Fibroblast of lung (primary cell): ENCODE measurements at regions not wholly inside any gene's neighbourhood (a gene's known extent, or its start where the extent isn't known, plus 50 kb on each side); places are given as distances from the start of the nearest gene placed in this dataset.

Experiments
- DNase-seq, 2 donors: peaks; one replicate each; pipeline versions ENCODE4 v3.0.0 to v3.0.0-alpha.2; 2010; ENCODE audit warnings: low read depth in 2 of 2
- H2AFZ ChIP-seq: 2 replicates; pipeline ENCODE4 v1.5.1; 2012; ENCODE audit warnings: low read length, control low read depth, inconsistent platforms
- H3K27ac ChIP-seq: 2 replicates; pipeline ENCODE4 v1.5.1; 2011; ENCODE audit warnings: low read length, control low read depth; ENCODE audit not compliant: insufficient read depth
- H3K27me3 ChIP-seq: 2 replicates; pipeline ENCODE4 v1.5.1; 2011; ENCODE audit warnings: mild to moderate bottlenecking, low read length; ENCODE audit not compliant: control insufficient read depth, insufficient read depth
- H3K36me3 ChIP-seq: 2 replicates; pipeline ENCODE4 v1.5.1; 2011; ENCODE audit warnings: low read length; ENCODE audit not compliant: control insufficient read depth, insufficient read depth
- H3K4me1 ChIP-seq: 2 replicates; pipeline ENCODE4 v1.5.1; 2011; ENCODE audit warnings: low read length; ENCODE audit not compliant: control insufficient read depth, insufficient read depth; ENCODE audit errors: extremely low read depth
- H3K4me2 ChIP-seq: 2 replicates; pipeline ENCODE4 v1.5.1; 2011; ENCODE audit warnings: low read length, control low read depth; ENCODE audit not compliant: insufficient read depth; ENCODE audit errors: extremely low read depth
- H3K4me3 ChIP-seq, 4 experiments: fragments of 200-600 bp in 1 of 4; sonication (generic) in 1 of 4; replicated peaks in 1 of 4; 2 replicates each; pipeline ENCODE4 v1.5.1; 2011 to 2016; ENCODE audit warnings: low read length in 4 of 4, low read depth in 3 of 4, mild to moderate bottlenecking in 3 of 4, control low read depth in 2 of 4, inconsistent platforms in 1 of 4, mixed read lengths in 1 of 4; ENCODE audit not compliant: insufficient read depth in 1 of 4; ENCODE audit errors: control extremely low read depth in 1 of 4
- H3K79me2 ChIP-seq: 2 replicates; pipeline ENCODE4 v1.5.1; 2012; ENCODE audit warnings: mild to moderate bottlenecking, low read length, inconsistent platforms; ENCODE audit not compliant: control insufficient read depth, insufficient read depth
- H3K9ac ChIP-seq: 2 replicates; pipeline ENCODE4 v1.5.1; 2011; ENCODE audit warnings: mild to moderate bottlenecking, low read length, control low read depth; ENCODE audit not compliant: insufficient read depth
- H3K9me3 ChIP-seq: 2 replicates; pipeline ENCODE4 v1.5.1; 2012; ENCODE audit warnings: low read depth, low read length; ENCODE audit not compliant: control insufficient read depth, insufficient read depth
- H4K20me1 ChIP-seq: 2 replicates; pipeline ENCODE4 v1.5.1; 2011; ENCODE audit warnings: low read length; ENCODE audit not compliant: control insufficient read depth, insufficient read depth; ENCODE audit errors: extremely low read depth
- EZH2 ChIP-seq: IDR thresholded peaks from 2 replicates; pipeline ENCODE4 v1.5.1; 2012; ENCODE audit warnings: low read length, control low read depth, mild to moderate bottlenecking; ENCODE audit errors: missing control alignments
- TF ChIP-seq, protein P1 (sequence below), 2 donors: IDR thresholded peaks in 1 of 2; conservative IDR thresholded peaks in 1 of 2; 1 replicate in 1 of 2; 2 replicates in 1 of 2; pipeline ENCODE4 v1.5.1; 2011 to 2012; ENCODE audit warnings: low read length in 2 of 2, control low read depth in 1 of 2, inconsistent platforms in 1 of 2, low read depth in 1 of 2, mild to moderate bottlenecking in 1 of 2

DNA sequence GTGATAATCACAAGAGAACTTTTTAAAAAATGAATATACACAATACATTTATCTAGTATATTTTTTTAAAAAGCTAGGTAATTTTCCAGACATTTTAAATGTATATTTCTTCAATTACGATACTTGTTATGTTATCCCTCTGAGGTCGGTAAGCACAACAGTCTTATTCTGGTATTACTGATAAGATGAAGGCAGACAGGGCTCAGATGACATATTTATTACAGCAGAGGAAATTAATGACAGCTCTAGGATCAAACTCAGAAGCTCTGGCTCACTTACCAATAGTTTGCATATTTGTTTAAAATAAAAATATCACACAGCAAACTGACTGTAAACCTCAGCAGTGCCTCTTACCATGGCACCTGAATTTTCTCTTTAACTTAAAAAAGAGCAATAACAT, 1347.0 kb upstream of the ADGRL2 start:
- Histone ChIP-seq H3K9me3 (no peaks in the 10 kb centered on the region), H4K20me1 (no peaks in the 10 kb centered on the region), H2AFZ (no peak overlapping the region), H3K79me2 (no peaks in the 10 kb centered on the region), H3K27ac (no peak overlapping the region), H3K4me3 (no peak overlapping the region), H3K4me2 (no peak overlapping the region), H3K36me3 (no peaks in the 10 kb centered on the region), H3K4me1 (no peaks in the 10 kb centered on the region), H3K27me3 (no peaks in the 10 kb centered on the region), H3K9ac (no peak overlapping the region)
- TF ChIP-seq, protein P1, sequence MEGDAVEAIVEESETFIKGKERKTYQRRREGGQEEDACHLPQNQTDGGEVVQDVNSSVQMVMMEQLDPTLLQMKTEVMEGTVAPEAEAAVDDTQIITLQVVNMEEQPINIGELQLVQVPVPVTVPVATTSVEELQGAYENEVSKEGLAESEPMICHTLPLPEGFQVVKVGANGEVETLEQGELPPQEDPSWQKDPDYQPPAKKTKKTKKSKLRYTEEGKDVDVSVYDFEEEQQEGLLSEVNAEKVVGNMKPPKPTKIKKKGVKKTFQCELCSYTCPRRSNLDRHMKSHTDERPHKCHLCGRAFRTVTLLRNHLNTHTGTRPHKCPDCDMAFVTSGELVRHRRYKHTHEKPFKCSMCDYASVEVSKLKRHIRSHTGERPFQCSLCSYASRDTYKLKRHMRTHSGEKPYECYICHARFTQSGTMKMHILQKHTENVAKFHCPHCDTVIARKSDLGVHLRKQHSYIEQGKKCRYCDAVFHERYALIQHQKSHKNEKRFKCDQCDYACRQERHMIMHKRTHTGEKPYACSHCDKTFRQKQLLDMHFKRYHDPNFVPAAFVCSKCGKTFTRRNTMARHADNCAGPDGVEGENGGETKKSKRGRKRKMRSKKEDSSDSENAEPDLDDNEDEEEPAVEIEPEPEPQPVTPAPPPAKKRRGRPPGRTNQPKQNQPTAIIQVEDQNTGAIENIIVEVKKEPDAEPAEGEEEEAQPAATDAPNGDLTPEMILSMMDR (conservative IDR thresholded peaks at IDR 0.05 in 1 of 2, IDR thresholded peaks at IDR 0.05 in 1 of 2; ENCODE audit: low read depth in 1 of 2, low read length in 2 of 2) = no peak
- TF ChIP-seq EZH2 = no peak
- DNase-seq = no peak

- DNase-seq = peak in 1 of 2 donors; percentile 6
- no peaks in the 10 kb centered on the region for H3K9me3 ChIP-seq
- H3K27ac ChIP-seq = no peak overlapping the region
- H3K4me3 ChIP-seq = no peak overlapping the region
- no peak overlapping the region for H2AFZ ChIP-seq
- H3K4me1 ChIP-seq = no peaks in the 10 kb centered on the region
- no peaks in the 10 kb centered on the region for H3K79me2 ChIP-seq
- H3K27me3 ChIP-seq = no peaks in the 10 kb centered on the region
- H4K20me1 ChIP-seq = no peaks in the 10 kb centered on the region
- H3K9ac ChIP-seq = no peak overlapping the region
- H3K4me2 ChIP-seq = no peak overlapping the region
- no peak for TF ChIP-seq EZH2
- TF ChIP-seq, protein P1 (conservative IDR thresholded peaks at IDR 0.05 in 1 of 2, IDR thresholded peaks at IDR 0.05 in 1 of 2; ENCODE audit: low read depth in 1 of 2, low read length in 2 of 2) = no peak
- no peaks in the 10 kb centered on the region for H3K36me3 ChIP-seq
Measured at GRCh38 chr1:80450711-80451110, 1350.0 kb upstream of the ADGRL2 start.

DNA sequence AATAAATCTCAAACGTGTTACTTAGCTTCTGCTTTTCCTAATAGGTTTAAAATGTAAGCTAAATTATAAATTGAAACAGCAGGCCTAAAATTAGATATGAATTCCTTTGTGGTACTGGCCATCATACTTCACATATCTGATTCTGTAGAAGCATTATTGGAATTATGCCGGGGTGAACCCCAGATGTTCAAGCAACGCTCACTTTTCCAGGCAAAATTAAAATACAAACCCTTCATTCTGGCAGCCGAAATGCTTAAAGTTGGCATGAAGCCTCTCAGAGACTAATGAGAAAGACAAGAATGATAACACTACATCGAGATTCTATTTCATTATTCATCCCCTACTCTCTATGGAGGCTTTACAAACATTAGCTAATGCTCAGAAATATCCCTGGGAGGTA, 1352.7 kb upstream of the ADGRL2 start:
- H3K9me3 ChIP-seq = no peaks in the 10 kb centered on the region
- no peak overlapping the region for H3K9ac ChIP-seq
- no peaks in the 10 kb centered on the region for H3K27me3 ChIP-seq
- no peak overlapping the region for H3K4me3 ChIP-seq
- no peaks in the 10 kb centered on the region for H3K79me2 ChIP-seq
- H2AFZ ChIP-seq = no peak overlapping the region
- H3K27ac ChIP-seq = no peak overlapping the region
- H4K20me1 ChIP-seq = no peaks in the 10 kb centered on the region
- no peak for TF ChIP-seq EZH2
- TF ChIP-seq, protein P1 (conservative IDR thresholded peaks at IDR 0.05 in 1 of 2, IDR thresholded peaks at IDR 0.05 in 1 of 2; ENCODE audit: low read depth in 1 of 2, low read length in 2 of 2) = no peak
- no peak overlapping the region for H3K4me2 ChIP-seq
- DNase-seq = peak; percentile 47 to 63
- H3K36me3 ChIP-seq = no peaks in the 10 kb centered on the region
- no peaks in the 10 kb centered on the region for H3K4me1 ChIP-seq
